BE2C (cell line): ENCODE measurements at regions not wholly inside any gene's neighbourhood (a gene's known extent, or its start where the extent isn't known, plus 50 kb on each side); places are given as distances from the start of the nearest gene placed in this dataset.

ENCODE experiments used
- DNase-seq: peaks from one replicate; pipeline ENCODE4 v3.0.0-alpha.2; 2020
- H3K27me3 ChIP-seq: fragments of 250-450 bp; sonication (Bioruptor Pico); 2 replicates; pipeline ENCODE4 v1.5.1; 2020; ENCODE audit warnings: mild to moderate bottlenecking
- H3K36me3 ChIP-seq: fragments of 250-450 bp; sonication (Bioruptor Pico); 2 replicates; pipeline ENCODE4 v1.5.1; 2020; ENCODE audit warnings: mild to moderate bottlenecking
- H3K4me1 ChIP-seq: fragments of 250-450 bp; sonication (Bioruptor Pico); 2 replicates; pipeline ENCODE4 v1.5.1; 2020
- H3K4me3 ChIP-seq: 2 replicates; pipeline ENCODE4 v1.5.1; 2011; ENCODE audit warnings: low read depth, low read length
- H3K9me3 ChIP-seq: fragments of 250-450 bp; sonication (Bioruptor Pico); 2 replicates; pipeline ENCODE4 v1.5.1; 2020
- CTCF ChIP-seq: IDR thresholded peaks from 2 replicates; pipeline ENCODE4 v1.5.1; 2012; ENCODE audit warnings: mild to moderate bottlenecking, low read depth, low read length

DNA sequence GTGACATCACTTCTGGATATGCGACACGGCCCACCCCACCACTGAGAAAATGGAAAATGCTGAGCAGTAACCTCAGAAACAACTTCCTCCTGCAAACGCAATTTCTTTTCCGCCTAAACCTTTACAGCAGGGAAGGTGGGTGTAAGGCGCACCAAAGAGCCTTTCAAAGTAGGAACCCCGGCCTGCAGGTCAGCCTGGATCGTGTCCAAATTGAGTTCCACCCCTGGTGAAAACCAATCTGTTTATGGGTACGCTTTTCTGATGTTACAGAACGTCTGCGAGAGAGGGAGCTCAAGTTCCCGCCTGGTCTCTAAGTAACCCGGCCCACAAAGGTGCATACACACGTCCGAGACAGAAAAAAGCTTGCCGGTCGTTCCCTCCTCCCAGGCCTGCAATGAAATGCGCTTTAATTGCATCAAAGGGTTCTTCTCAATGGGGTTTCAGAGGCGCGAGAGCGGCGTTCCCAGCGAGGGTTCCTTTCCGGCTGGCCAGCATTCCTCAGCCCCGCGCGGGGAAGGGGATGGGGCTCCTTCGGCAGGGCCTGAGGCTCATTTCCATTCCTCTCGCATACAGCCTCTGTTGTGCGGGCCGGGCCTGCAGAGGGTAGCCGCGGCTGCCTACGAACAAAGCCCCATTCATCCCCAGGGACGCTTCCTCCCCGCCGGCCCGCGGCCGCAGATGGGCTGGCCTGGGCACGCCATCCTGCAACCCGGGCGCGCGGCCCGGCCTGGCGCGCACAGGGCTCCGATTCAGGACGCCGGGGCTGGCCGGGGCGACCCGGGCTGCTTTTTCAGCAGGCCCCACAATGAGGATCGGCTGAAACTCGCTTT lies 138.1 kb downstream of the TMCO5A start:
- H3K4me1 ChIP-seq: peaks cover 9% of the 10 kb centered on the region
- H3K9me3 ChIP-seq: no peaks in the 10 kb centered on the region
- H3K27me3 ChIP-seq: no peaks in the 10 kb centered on the region
- TF ChIP-seq CTCF: peak; percentile 32
- peak; percentile 77 for DNase-seq
- peak overlapping the region; percentile 83 for H3K4me3 ChIP-seq
- no peaks in the 10 kb centered on the region for H3K36me3 ChIP-seq

DNA sequence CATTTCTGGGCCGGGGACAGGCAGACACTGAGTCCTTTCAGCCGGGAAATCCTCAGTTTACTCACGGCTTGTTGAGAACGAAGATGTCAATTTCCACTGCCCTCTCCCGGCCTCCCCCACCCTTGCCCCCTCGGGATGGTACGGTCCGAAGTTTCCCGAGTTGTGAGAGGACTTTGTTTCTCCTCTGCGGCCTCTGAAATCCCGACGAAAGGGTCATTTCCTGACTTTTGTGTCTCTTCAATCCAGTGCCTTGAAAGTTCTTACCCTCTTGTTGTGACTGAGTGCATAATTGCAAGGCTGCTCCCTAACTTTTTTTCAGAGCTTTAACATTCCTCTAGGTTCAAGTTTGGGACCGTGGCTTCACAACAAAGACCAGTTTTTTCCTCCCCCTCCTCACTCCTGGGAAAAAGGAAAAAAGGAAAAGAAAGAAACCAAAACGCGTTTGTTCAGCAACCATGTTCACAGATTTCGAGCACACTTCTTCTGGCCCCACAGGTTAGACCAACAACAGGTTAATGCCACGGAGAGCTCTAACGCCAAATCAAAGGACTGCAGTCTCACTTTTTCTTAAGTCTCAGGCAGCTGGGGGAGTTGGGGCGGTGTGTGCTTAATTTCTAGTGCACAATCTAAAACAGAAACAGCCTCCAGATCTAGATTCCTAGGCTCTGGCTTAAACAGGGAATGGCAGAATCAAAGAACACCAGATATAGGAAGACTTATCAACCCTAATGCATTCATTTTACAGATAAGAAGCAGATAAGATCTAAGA lies 138.9 kb downstream of the TMCO5A start:
- Histone ChIP-seq H3K9me3 (no peaks in the 10 kb centered on the region), H3K27me3 (no peaks in the 10 kb centered on the region), H3K4me3 (peak overlapping the region; percentile 83), H3K36me3 (no peaks in the 10 kb centered on the region), H3K4me1 (peaks cover 9% of the 10 kb centered on the region)
- DNase-seq: no peak
- no peak for TF ChIP-seq CTCF

- peaks cover 9% of the 10 kb centered on the region for H3K4me1 ChIP-seq
- no peak for TF ChIP-seq CTCF
- no peaks in the 10 kb centered on the region for H3K27me3 ChIP-seq
- DNase-seq: no peak
- no peaks in the 10 kb centered on the region for H3K36me3 ChIP-seq
- no peaks in the 10 kb centered on the region for H3K9me3 ChIP-seq
- no peak overlapping the region for H3K4me3 ChIP-seq
These were observed 139.6 kb downstream of the TMCO5A start for GRCh38 chr15:38074029-38074428.

- Histone ChIP-seq H3K4me3 (no peak overlapping the region), H3K9me3 (no peaks in the 10 kb centered on the region), H3K36me3 (no peaks in the 10 kb centered on the region), H3K27me3 (no peaks in the 10 kb centered on the region), H3K4me1 (peaks cover 4% of the 10 kb centered on the region)
- DNase-seq: no peak
- no peak for TF ChIP-seq CTCF
These were observed 141.0 kb downstream of the TMCO5A start for GRCh38 chr15:38075466-38075865.

DNA sequence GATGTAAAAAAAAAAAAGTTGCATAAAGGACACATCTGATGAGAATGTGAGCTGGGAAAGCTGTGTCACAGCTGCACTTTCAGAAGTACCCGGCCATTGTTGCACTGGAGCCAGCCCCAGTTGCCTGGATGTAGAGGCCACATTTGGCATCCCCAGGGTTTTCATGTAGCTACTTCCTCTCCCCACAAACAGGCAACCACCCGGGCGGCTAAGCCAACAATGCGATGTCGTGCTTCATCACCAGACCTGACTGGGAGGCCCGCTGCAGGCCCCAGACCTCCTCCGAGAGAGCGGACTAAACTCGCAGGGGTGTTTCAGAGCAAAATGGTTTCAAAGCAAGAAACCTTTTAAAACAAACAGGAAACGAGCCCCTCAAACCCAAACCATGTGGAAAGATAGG lies 142.3 kb downstream of the TMCO5A start:
- no peak overlapping the region for H3K4me3 ChIP-seq
- no peaks in the 10 kb centered on the region for H3K36me3 ChIP-seq
- no peak for DNase-seq
- no peaks in the 10 kb centered on the region for H3K27me3 ChIP-seq
- TF ChIP-seq CTCF: no peak
- peaks cover 4% of the 10 kb centered on the region for H3K4me1 ChIP-seq
- H3K9me3 ChIP-seq: no peaks in the 10 kb centered on the region

GRCh38 chr15:38079236-38079635 lies 144.8 kb downstream of the TMCO5A start:
- H3K4me1 ChIP-seq: no peaks in the 10 kb centered on the region
- no peak for DNase-seq
- H3K27me3 ChIP-seq: no peaks in the 10 kb centered on the region
- H3K9me3 ChIP-seq: no peaks in the 10 kb centered on the region
- H3K36me3 ChIP-seq: no peaks in the 10 kb centered on the region
- H3K4me3 ChIP-seq: no peak overlapping the region
- TF ChIP-seq CTCF: no peak
